ENCODE measurements at regions not wholly inside any gene's neighbourhood (a gene's known extent, or its start where the extent isn't known, plus 50 kb on each side); places are given as distances from the start of the nearest gene placed in this dataset.

- Histone ChIP-seq H3K4me3 (ENCODE audit: low read depth in 1 of 3, low read length in 3 of 3) (no peak overlapping the region), H3K9me3 (ENCODE audit: control insufficient read depth in 4 of 4, low read length in 3 of 4) (no peaks in the 10 kb centered on the region), H3K27ac (ENCODE audit: low read depth in 1 of 2, low read length in 2 of 2) (no peak overlapping the region), H3K4me1 (ENCODE audit: control insufficient read depth in 4 of 4, insufficient read depth in 4 of 4, low read length in 3 of 4) (no peaks in the 10 kb centered on the region), H3K9ac (ENCODE audit: low read depth in 1 of 2, low read length in 2 of 2) (no peak overlapping the region), H3K27me3 (ENCODE audit: control insufficient read depth in 4 of 4, insufficient read depth in 4 of 4, low read length in 3 of 4) (no peaks in the 10 kb centered on the region), H3K36me3 (ENCODE audit: control insufficient read depth in 4 of 4, insufficient read depth in 3 of 4, low read depth in 1 of 4, low read length in 3 of 4) (no peaks in the 10 kb centered on the region)
- no peak for DNase-seq (ENCODE audit: low spot score)
- TF ChIP-seq RXRA (IDR thresholded peaks at IDR 0.05) (no peak), GABPA (IDR thresholded peaks at IDR 0.05 in 1 of 2, conservative IDR thresholded peaks at IDR 0.05 in 1 of 2) (no peak), NR2F2 (IDR thresholded peaks at IDR 0.05) (no peak), ATF3 (IDR thresholded peaks at IDR 0.05) (no peak), YY1 (IDR thresholded peaks at IDR 0.05) (no peak), FOXA1 (IDR thresholded peaks at IDR 0.05) (no peak), ZBTB33 (IDR thresholded peaks at IDR 0.05) (no peak)
Observed at GRCh38 chr6:84460491-84460890, 233.0 kb upstream of the CEP162 start.

- Histone ChIP-seq H3K9me3 (ENCODE audit: control insufficient read depth in 4 of 4, low read length in 3 of 4) (no peaks in the 10 kb centered on the region), H3K36me3 (ENCODE audit: control insufficient read depth in 4 of 4, insufficient read depth in 3 of 4, low read depth in 1 of 4, low read length in 3 of 4) (no peaks in the 10 kb centered on the region), H3K9ac (ENCODE audit: low read depth in 1 of 2, low read length in 2 of 2) (no peak overlapping the region), H3K4me3 (ENCODE audit: low read depth in 1 of 3, low read length in 3 of 3) (no peak overlapping the region), H3K27me3 (ENCODE audit: control insufficient read depth in 4 of 4, insufficient read depth in 4 of 4, low read length in 3 of 4) (no peaks in the 10 kb centered on the region), H3K27ac (ENCODE audit: low read depth in 1 of 2, low read length in 2 of 2) (no peak overlapping the region), H3K4me1 (ENCODE audit: control insufficient read depth in 4 of 4, insufficient read depth in 4 of 4, low read length in 3 of 4) (no peaks in the 10 kb centered on the region)
- DNase-seq (ENCODE audit: low spot score), result no peak
- no peak for TF ChIP-seq YY1 (IDR thresholded peaks at IDR 0.05)
- TF ChIP-seq ZBTB33 (IDR thresholded peaks at IDR 0.05), result no peak
- 77% methylated on average over 3 of the region's 3 CpGs for WGBS
Observed at GRCh38 chr6:84459401-84459800, 232.0 kb upstream of the CEP162 start.

- no peaks in the 10 kb centered on the region for H3K9me3 ChIP-seq (ENCODE audit: control insufficient read depth in 4 of 4, low read length in 3 of 4)
- no peaks in the 10 kb centered on the region for H3K4me1 ChIP-seq (ENCODE audit: control insufficient read depth in 4 of 4, insufficient read depth in 4 of 4, low read length in 3 of 4)
- no peaks in the 10 kb centered on the region for H3K27me3 ChIP-seq (ENCODE audit: control insufficient read depth in 4 of 4, insufficient read depth in 4 of 4, low read length in 3 of 4)
- no peak for DNase-seq (ENCODE audit: low spot score)
- no peaks in the 10 kb centered on the region for H3K36me3 ChIP-seq (ENCODE audit: control insufficient read depth in 4 of 4, insufficient read depth in 3 of 4, low read depth in 1 of 4, low read length in 3 of 4)
- WGBS, result 96% methylated on average over 3 of the region's 3 CpGs
- no peak overlapping the region for H3K27ac ChIP-seq (ENCODE audit: low read depth in 1 of 2, low read length in 2 of 2)
- no peak overlapping the region for H3K9ac ChIP-seq (ENCODE audit: low read depth in 1 of 2, low read length in 2 of 2)
- H3K4me3 ChIP-seq (ENCODE audit: low read depth in 1 of 3, low read length in 3 of 3), result no peak overlapping the region
- no peak for TF ChIP-seq EGR1 (IDR thresholded peaks at IDR 0.05; ENCODE audit: low read depth in 2 of 2)
- no peak for TF ChIP-seq TAF1 (conservative IDR thresholded peaks at IDR 0.05)
- no peak for TF ChIP-seq NR2F2 (IDR thresholded peaks at IDR 0.05)
- no peak for TF ChIP-seq ZBTB33 (IDR thresholded peaks at IDR 0.05)
- TF ChIP-seq HNF4A (conservative IDR thresholded peaks at IDR 0.05), result no peak
- TF ChIP-seq JUND (IDR thresholded peaks at IDR 0.05), result no peak
- TF ChIP-seq RAD21 (IDR thresholded peaks at IDR 0.05), result no peak
- no peak for TF ChIP-seq ATF3 (IDR thresholded peaks at IDR 0.05)
- TF ChIP-seq HNF4G (IDR thresholded peaks at IDR 0.05), result no peak
- no peak for TF ChIP-seq YY1 (IDR thresholded peaks at IDR 0.05)
Observed at GRCh38 chr6:84458271-84458670, 230.8 kb upstream of the CEP162 start.

All from liver (tissue), 7 donors.